HG03135 (cell line): ENCODE measurements at regions not wholly inside any gene's neighbourhood (a gene's known extent, or its start where the extent isn't known, plus 50 kb on each side); places are given as distances from the start of the nearest gene placed in this dataset.

Experiments
- ATAC-seq: cut with Tn5 transposase; IDR thresholded peaks from one replicate; pipeline ENCODE4 v1.9.1; 2021; ENCODE audit warnings: mild to moderate bottlenecking, moderate library complexity; ENCODE audit not compliant: unreplicated experiment

GRCh38 chr11:123378096-123378495 is 52.0 kb upstream of the GRAMD1B start:
- no peak for ATAC-seq

- no peak for ATAC-seq
Observed at GRCh38 chr11:123377355-123377754, 52.7 kb upstream of the GRAMD1B start.

GRCh38 chr11:123375832-123376231 is 54.2 kb upstream of the GRAMD1B start:
- ATAC-seq = no peak

GRCh38 chr11:123374622-123374968 is 55.5 kb upstream of the GRAMD1B start:
- ATAC-seq = no peak

GRCh38 chr11:123373754-123374621 is 56.1 kb upstream of the GRAMD1B start:
- ATAC-seq = no peak

GRCh38 chr11:123371506-123372297 is 58.4 kb upstream of the GRAMD1B start:
- ATAC-seq = no peak

- no peak for ATAC-seq
Observed at GRCh38 chr11:123366924-123367323, 63.1 kb upstream of the GRAMD1B start.

GRCh38 chr11:123365955-123366354 is 64.1 kb upstream of the GRAMD1B start:
- no peak for ATAC-seq

- no peak for ATAC-seq
Observed at GRCh38 chr11:123364080-123364479, 66.0 kb upstream of the GRAMD1B start.

GRCh38 chr11:123363556-123363955 is 66.5 kb upstream of the GRAMD1B start:
- no peak for ATAC-seq

GRCh38 chr11:123362941-123363340 is 67.1 kb upstream of the GRAMD1B start:
- ATAC-seq = no peak

- no peak for ATAC-seq
Observed at GRCh38 chr11:123362186-123362585, 67.9 kb upstream of the GRAMD1B start.

- no peak for ATAC-seq
Observed at GRCh38 chr11:123361110-123361509, 69.0 kb upstream of the GRAMD1B start.

- ATAC-seq = no peak
Observed at GRCh38 chr11:123360267-123360936, 69.7 kb upstream of the GRAMD1B start.

- ATAC-seq = no peak
Observed at GRCh38 chr11:123357990-123358827, 71.9 kb upstream of the GRAMD1B start.

- ATAC-seq = no peak
Observed at GRCh38 chr11:123357353-123357989, 72.6 kb upstream of the GRAMD1B start.

GRCh38 chr11:123356539-123356938 is 73.5 kb upstream of the GRAMD1B start:
- no peak for ATAC-seq

- no peak for ATAC-seq
Observed at GRCh38 chr11:123354371-123354975, 75.6 kb upstream of the GRAMD1B start.

- no peak for ATAC-seq
Observed at GRCh38 chr11:123351375-123351774, 78.7 kb upstream of the GRAMD1B start.

GRCh38 chr11:123349382-123349781 is 80.7 kb upstream of the GRAMD1B start:
- no peak for ATAC-seq
